Mesenchymal stem cell (in vitro differentiated cells and primary cell): ENCODE measurements at regions not wholly inside any gene's neighbourhood (a gene's known extent, or its start where the extent isn't known, plus 50 kb on each side); places are given as distances from the start of the nearest gene placed in this dataset.
"Not testable (repeated sequence)": the region's sequence is repeated elsewhere in the genome, so short reads cannot be mapped to it uniquely, and the experiment has no call there.

Source experiments
- DNase-seq: peaks from one replicate; pipeline ENCODE4 v3.0.0-alpha.2; 2013
- H2AFZ ChIP-seq: one replicate; pipeline ENCODE4 v1.6.1; 2013; ENCODE audit warnings: low read depth, mild to moderate bottlenecking, control low read depth, inconsistent platforms, low read length, moderate library complexity
- H2AK5ac ChIP-seq: 2 replicates; pipeline ENCODE4 v1.6.1; 2013; ENCODE audit warnings: low read length, moderate library complexity, mild to moderate bottlenecking, inconsistent platforms; ENCODE audit not compliant: severe bottlenecking
- H2BK120ac ChIP-seq: one replicate; pipeline ENCODE4 v1.6.1; 2013; ENCODE audit warnings: low read depth, mild to moderate bottlenecking, inconsistent platforms, low read length, moderate library complexity
- H2BK12ac ChIP-seq, 2 experiments: one replicate each; pipeline ENCODE4 v1.6.1; 2013; ENCODE audit warnings: inconsistent platforms in 2 of 2, low read length in 2 of 2, mild to moderate bottlenecking in 2 of 2, moderate library complexity in 2 of 2, control low read depth in 1 of 2
- H2BK15ac ChIP-seq: one replicate; pipeline ENCODE4 v1.6.1; 2013; ENCODE audit warnings: mild to moderate bottlenecking, low read depth, inconsistent platforms; ENCODE audit not compliant: poor library complexity, severe bottlenecking
- H2BK5ac ChIP-seq: 2 replicates; pipeline ENCODE4 v1.6.1; 2013; ENCODE audit warnings: low read depth, mild to moderate bottlenecking, low read length, control low read depth, inconsistent platforms; ENCODE audit not compliant: poor library complexity, severe bottlenecking
- H3K14ac ChIP-seq, 2 experiments: one replicate each; pipeline ENCODE4 v1.6.1; 2013; ENCODE audit warnings: inconsistent platforms in 2 of 2, low read length in 2 of 2, control low read depth in 1 of 2, mild to moderate bottlenecking in 1 of 2, moderate library complexity in 1 of 2
- H3K18ac ChIP-seq, 2 experiments: one replicate each; pipeline ENCODE4 v1.6.1; 2013; ENCODE audit warnings: inconsistent platforms in 2 of 2, low read length in 2 of 2, control low read depth in 1 of 2, low read depth in 1 of 2, mild to moderate bottlenecking in 1 of 2
- H3K23ac ChIP-seq, 2 experiments: one replicate each; pipeline ENCODE4 v1.6.1; 2013; ENCODE audit warnings: inconsistent platforms in 2 of 2, low read length in 2 of 2, mild to moderate bottlenecking in 2 of 2, moderate library complexity in 2 of 2, control low read depth in 1 of 2
- H3K27ac ChIP-seq: 2 replicates; pipeline ENCODE4 v1.5.1; 2013; ENCODE audit warnings: mild to moderate bottlenecking, moderate library complexity, low read length, control low read depth, inconsistent platforms; ENCODE audit not compliant: poor library complexity, severe bottlenecking
- H3K27me3 ChIP-seq, 2 experiments: 2 replicates each; pipeline versions ENCODE4 v1.6.1 to v1.7.0; 2013; ENCODE audit warnings: low read length in 2 of 2, mild to moderate bottlenecking in 2 of 2, moderate library complexity in 2 of 2, control low read depth in 1 of 2, inconsistent platforms in 1 of 2; ENCODE audit not compliant: control insufficient read depth in 1 of 2, insufficient read depth in 1 of 2
- H3K36me3 ChIP-seq, 2 experiments: 2 replicates each; pipeline versions ENCODE4 v1.6.1 to v1.7.0; 2013; ENCODE audit warnings: low read length in 2 of 2, control low read depth in 1 of 2, inconsistent platforms in 1 of 2, low read depth in 1 of 2, mild to moderate bottlenecking in 1 of 2; ENCODE audit not compliant: insufficient read depth in 2 of 2, control insufficient read depth in 1 of 2
- H3K4ac ChIP-seq, 2 experiments: one replicate each; pipeline ENCODE4 v1.6.1; 2013; ENCODE audit warnings: inconsistent platforms in 2 of 2, low read length in 2 of 2, mild to moderate bottlenecking in 2 of 2, moderate library complexity in 2 of 2, control low read depth in 1 of 2, low read depth in 1 of 2
- H3K4me1 ChIP-seq: 2 replicates; pipeline ENCODE4 v1.6.1; 2013; ENCODE audit warnings: low read depth, low read length, control low read depth; ENCODE audit not compliant: control insufficient read depth, insufficient read depth
- H3K4me2 ChIP-seq: 2 replicates; pipeline ENCODE4 v1.6.1; 2013; ENCODE audit warnings: low read length, mild to moderate bottlenecking, inconsistent platforms; ENCODE audit not compliant: poor library complexity, severe bottlenecking
- H3K4me3 ChIP-seq, 2 experiments: 2 replicates each; pipeline versions ENCODE4 v1.5.1 to v1.7.0; 2013; ENCODE audit warnings: low read length in 2 of 2, mild to moderate bottlenecking in 2 of 2, control low read depth in 1 of 2, low read depth in 1 of 2; ENCODE audit not compliant: insufficient read depth in 1 of 2
- H3K79me1 ChIP-seq: replicated peaks from 2 replicates; pipeline ENCODE4 v1.6.1; 2013; ENCODE audit warnings: mild to moderate bottlenecking, control low read depth, low read length, inconsistent platforms; ENCODE audit not compliant: poor library complexity, severe bottlenecking
- H3K9ac ChIP-seq: 2 replicates; pipeline ENCODE4 v1.7.0; 2013; ENCODE audit warnings: mild to moderate bottlenecking, low read length, moderate library complexity
- H3K9me3 ChIP-seq: 2 replicates; pipeline ENCODE4 v1.7.0; 2013; ENCODE audit warnings: mild to moderate bottlenecking, low read length; ENCODE audit not compliant: control insufficient read depth
- H4K8ac ChIP-seq: one replicate; pipeline ENCODE4 v1.6.1; 2013; ENCODE audit warnings: inconsistent platforms, mild to moderate bottlenecking, low read length, moderate library complexity
- H4K91ac ChIP-seq: one replicate; pipeline ENCODE4 v1.6.1; 2013; ENCODE audit warnings: mild to moderate bottlenecking, low read length, inconsistent platforms
- WGBS: methylation state at CpG from one replicate; pipeline ENCODE4 v1.1.7; 2013; ENCODE audit warnings: mixed read lengths; 5-methylcytosine and 5-hydroxymethylcytosine counted together

DNA sequence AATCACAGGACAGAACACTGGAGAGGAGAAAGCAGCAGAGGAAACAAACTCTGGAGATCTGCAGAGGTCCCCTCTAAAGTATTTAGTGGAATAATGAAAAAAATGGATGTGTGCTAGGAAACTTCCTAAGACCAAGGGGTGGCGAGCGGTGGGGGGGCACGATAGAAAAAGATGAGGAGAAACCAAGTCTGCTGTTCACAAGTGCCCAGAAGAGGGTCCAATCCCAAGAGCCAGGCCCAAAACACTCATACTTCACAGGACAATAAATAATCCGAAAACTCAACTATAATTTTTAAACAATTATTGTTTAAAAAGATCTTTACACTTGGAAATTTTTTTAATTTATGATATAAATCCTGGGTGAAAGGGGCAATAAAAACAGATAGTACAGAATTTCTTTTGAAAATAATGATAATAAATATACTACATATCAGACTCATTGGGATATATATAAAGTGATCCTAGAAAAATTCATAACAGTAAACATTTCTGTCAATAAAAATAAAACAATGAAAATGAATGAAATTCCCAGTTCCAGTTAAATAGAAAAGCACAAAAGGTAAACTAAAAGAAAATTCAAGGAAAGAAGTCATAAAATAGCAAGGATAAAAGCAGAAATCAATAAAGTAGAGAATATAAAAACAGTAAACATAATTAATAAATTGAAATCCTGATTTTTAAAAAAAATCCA lies 87.7 kb upstream of the CCT8L2 start:
- H3K9ac ChIP-seq, H3K14ac ChIP-seq, H3K4me3 ChIP-seq, H3K36me3 ChIP-seq, H2BK120ac ChIP-seq, H2BK5ac ChIP-seq, H3K18ac ChIP-seq, H3K9me3 ChIP-seq, H2AK5ac ChIP-seq, H3K4ac ChIP-seq, H2BK15ac ChIP-seq, H4K8ac ChIP-seq, H2AFZ ChIP-seq, H3K4me1 ChIP-seq, H3K23ac ChIP-seq, H3K27me3 ChIP-seq, H2BK12ac ChIP-seq, H3K27ac ChIP-seq, H3K79me1 ChIP-seq, H4K91ac ChIP-seq, H3K4me2 ChIP-seq, DNase-seq: not testable (repeated sequence)
- WGBS, result no CpG with 5 or more reads among the region's 4 CpGs

GRCh38 chr22:16679191-16679834 lies 86.7 kb upstream of the CCT8L2 start:
- not testable (repeated sequence) for H4K91ac ChIP-seq, H2BK15ac ChIP-seq, DNase-seq, H3K4me3 ChIP-seq, H3K4me2 ChIP-seq, H3K4ac ChIP-seq, H4K8ac ChIP-seq, H2BK5ac ChIP-seq, H2BK120ac ChIP-seq, H3K9me3 ChIP-seq, H3K14ac ChIP-seq, H3K18ac ChIP-seq, H2AFZ ChIP-seq, H3K27me3 ChIP-seq, H3K79me1 ChIP-seq, H3K4me1 ChIP-seq, H3K36me3 ChIP-seq, H3K27ac ChIP-seq, H2AK5ac ChIP-seq, H3K9ac ChIP-seq, H3K23ac ChIP-seq, H2BK12ac ChIP-seq
- 93% methylated on average over 2 of the region's 5 CpGs for WGBS

GRCh38 chr22:16673433-16673832 lies 80.8 kb upstream of the CCT8L2 start:
- not testable (repeated sequence) for H2BK5ac ChIP-seq, H3K27ac ChIP-seq, H4K8ac ChIP-seq, DNase-seq, H2BK120ac ChIP-seq, H3K36me3 ChIP-seq, H2AK5ac ChIP-seq, H3K18ac ChIP-seq, H3K79me1 ChIP-seq, H3K9ac ChIP-seq, H2BK12ac ChIP-seq, H3K27me3 ChIP-seq, H3K4ac ChIP-seq, H3K4me2 ChIP-seq, H3K9me3 ChIP-seq, H3K23ac ChIP-seq, H3K4me3 ChIP-seq, H4K91ac ChIP-seq, H3K14ac ChIP-seq, H3K4me1 ChIP-seq, H2AFZ ChIP-seq, H2BK15ac ChIP-seq
- 25% methylated on average over 3 of the region's 5 CpGs for WGBS

DNA sequence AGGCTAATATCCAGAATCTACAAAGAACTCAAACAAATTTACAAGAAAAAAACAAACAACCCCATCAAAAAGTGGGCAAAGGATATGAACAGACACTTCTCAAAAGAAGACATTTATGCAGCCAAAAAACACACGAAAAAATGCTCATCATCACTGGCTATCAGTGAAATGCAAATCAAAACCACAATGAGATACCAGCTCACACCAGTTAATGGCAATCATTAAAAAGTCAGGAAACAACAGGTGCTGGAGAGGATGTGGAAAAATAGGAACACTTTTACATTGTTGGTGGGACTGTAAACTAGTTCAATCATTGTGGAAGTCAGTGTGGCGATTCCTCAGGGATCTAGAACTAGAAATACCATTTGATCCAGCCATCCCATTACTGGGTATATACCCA lies 73.0 kb upstream of the CCT8L2 start:
- WGBS, result 14% methylated on average over 1 of the region's 2 CpGs

More for the DNA sequence above, 73.0 kb upstream of the CCT8L2 start:
- H2AFZ ChIP-seq, H2AK5ac ChIP-seq, H3K14ac ChIP-seq, H3K23ac ChIP-seq, H3K18ac ChIP-seq, H3K4ac ChIP-seq, H2BK5ac ChIP-seq, H4K91ac ChIP-seq, H2BK12ac ChIP-seq, H3K36me3 ChIP-seq, H3K9me3 ChIP-seq, H3K4me2 ChIP-seq, H3K9ac ChIP-seq, H3K4me3 ChIP-seq, H3K79me1 ChIP-seq, H4K8ac ChIP-seq, H3K4me1 ChIP-seq, H2BK15ac ChIP-seq, H2BK120ac ChIP-seq, H3K27me3 ChIP-seq, DNase-seq, H3K27ac ChIP-seq: not testable (repeated sequence)
